Stimulated activated naive B cell treated with anti-CD40 and anti-IgM and Interleukin-4, amounts not matched to agents 10 μg/mL and 1 μg/mL and 100 μg/mL, for 72 hours (primary cell): ENCODE measurements at regions not wholly inside any gene's neighbourhood (a gene's known extent, or its start where the extent isn't known, plus 50 kb on each side); places are given as distances from the start of the nearest gene placed in this dataset.
A peak's percentile ranks its signal among the peaks of the same experiment; 100 is the strongest.

Experiments
- ATAC-seq, 2 donors: fragments of 150-1000 bp; cut with Tn5 transposase; replicated peaks; 2 replicates each; pipeline ENCODE4 v1.10.0; 2021; ENCODE audit warnings: moderate library complexity in 1 of 2
- DNase-seq: peaks from one replicate; pipeline ENCODE4 v3.0.0; 2021
- H3K27ac Mint-ChIP-seq: one replicate; pipeline ENCODE4 v1.8.0; 2022; ENCODE audit warnings: mild to moderate bottlenecking, mixed read lengths
- H3K27me3 Mint-ChIP-seq, 2 donors: one replicate each; pipeline ENCODE4 v1.8.0; 2022; ENCODE audit warnings: mixed read lengths in 2 of 2
- H3K36me3 Mint-ChIP-seq, 2 donors: one replicate each; pipeline ENCODE4 v1.8.0; 2022; ENCODE audit warnings: mixed read lengths in 2 of 2, mild to moderate bottlenecking in 1 of 2
- H3K4me1 Mint-ChIP-seq, 2 donors: one replicate each; pipeline ENCODE4 v1.8.0; 2022; ENCODE audit warnings: mixed read lengths in 2 of 2, mild to moderate bottlenecking in 1 of 2
- H3K4me3 Mint-ChIP-seq, 2 donors: one replicate each; pipeline ENCODE4 v1.8.0; 2022; ENCODE audit warnings: mild to moderate bottlenecking in 2 of 2, mixed read lengths in 2 of 2, moderate library complexity in 1 of 2
- H3K9me3 Mint-ChIP-seq, 2 donors: one replicate each; pipeline ENCODE4 v1.8.0; 2022; ENCODE audit warnings: mixed read lengths in 2 of 2, mild to moderate bottlenecking in 1 of 2

GRCh38 chr6:164128101-164128500 is 713.6 kb downstream of the QKI start:
- no peaks in the 10 kb centered on the region for H3K27me3 Mint-ChIP-seq
- DNase-seq = no peak
- no peak overlapping the region for H3K27ac Mint-ChIP-seq

GRCh38 chr6:164124986-164125385 is 710.5 kb downstream of the QKI start:
- Mint-ChIP-seq H3K4me1 (no peaks in the 10 kb centered on the region), H3K27me3 (peaks cover 0 to 4% of the 10 kb centered on the region in 2 donors), H3K4me3 (no peak overlapping the region), H3K36me3 (no peaks in the 10 kb centered on the region), H3K9me3 (no peaks in the 10 kb centered on the region), H3K27ac (no peak overlapping the region)
- DNase-seq = no peak
- no peak for ATAC-seq

More at GRCh38 chr6:164128101-164128500, 713.6 kb downstream of the QKI start:
- H3K36me3 Mint-ChIP-seq = no peaks in the 10 kb centered on the region
- no peaks in the 10 kb centered on the region for H3K4me1 Mint-ChIP-seq
- no peaks in the 10 kb centered on the region for H3K9me3 Mint-ChIP-seq
- no peak overlapping the region for H3K4me3 Mint-ChIP-seq
- ATAC-seq = no peak

GRCh38 chr6:164124473-164124872 is 710.0 kb downstream of the QKI start:
- H3K4me3 Mint-ChIP-seq = no peak overlapping the region
- H3K36me3 Mint-ChIP-seq = no peaks in the 10 kb centered on the region
- no peaks in the 10 kb centered on the region for H3K4me1 Mint-ChIP-seq
- no peak for ATAC-seq
- H3K27me3 Mint-ChIP-seq = peaks cover 0 to 4% of the 10 kb centered on the region in 2 donors
- H3K9me3 Mint-ChIP-seq = no peaks in the 10 kb centered on the region
- no peak overlapping the region for H3K27ac Mint-ChIP-seq
- no peak for DNase-seq

- no peaks in the 10 kb centered on the region for H3K9me3 Mint-ChIP-seq
- DNase-seq (no peak), ATAC-seq (no peak)
- no peak overlapping the region for H3K4me3 Mint-ChIP-seq
- no peaks in the 10 kb centered on the region for H3K36me3 Mint-ChIP-seq
- no peak overlapping the region for H3K27ac Mint-ChIP-seq
- no peaks in the 10 kb centered on the region for H3K4me1 Mint-ChIP-seq
- peaks cover 0 to 8% of the 10 kb centered on the region in 2 donors for H3K27me3 Mint-ChIP-seq
These were observed 707.6 kb downstream of the QKI start for GRCh38 chr6:164122109-164122508.

GRCh38 chr6:164121527-164121926 is 707.0 kb downstream of the QKI start:
- Mint-ChIP-seq H3K36me3 (no peaks in the 10 kb centered on the region), H3K9me3 (no peaks in the 10 kb centered on the region), H3K27ac (no peak overlapping the region), H3K4me1 (no peaks in the 10 kb centered on the region), H3K27me3 (peaks cover 0 to 8% of the 10 kb centered on the region in 2 donors), H3K4me3 (no peak overlapping the region)
- no peak for DNase-seq
- no peak for ATAC-seq

- no peak overlapping the region for H3K4me3 Mint-ChIP-seq
- H3K36me3 Mint-ChIP-seq = no peaks in the 10 kb centered on the region
- peaks cover 19 to 23% of the 10 kb centered on the region in 2 donors for H3K27me3 Mint-ChIP-seq
- ATAC-seq (no peak), DNase-seq (no peak)
- peaks cover 0 to 5% of the 10 kb centered on the region in 2 donors for H3K9me3 Mint-ChIP-seq
- no peaks in the 10 kb centered on the region for H3K4me1 Mint-ChIP-seq
- no peak overlapping the region for H3K27ac Mint-ChIP-seq
These were observed 700.1 kb downstream of the QKI start for GRCh38 chr6:164114651-164115050.

- peaks cover 2 to 5% of the 10 kb centered on the region in 2 donors for H3K4me1 Mint-ChIP-seq
These were observed 699.5 kb downstream of the QKI start for GRCh38 chr6:164114051-164114450.

GRCh38 chr6:164113637-164114036 is 699.1 kb downstream of the QKI start:
- H3K4me3 Mint-ChIP-seq = no peak overlapping the region
- ATAC-seq = no peak
- peaks cover 2 to 7% of the 10 kb centered on the region in 2 donors for H3K4me1 Mint-ChIP-seq
- no peak overlapping the region for H3K27ac Mint-ChIP-seq
- DNase-seq = no peak
- H3K36me3 Mint-ChIP-seq = no peaks in the 10 kb centered on the region
- peaks cover 0 to 5% of the 10 kb centered on the region in 2 donors for H3K9me3 Mint-ChIP-seq
- H3K27me3 Mint-ChIP-seq = peaks cover 27 to 30% of the 10 kb centered on the region in 2 donors

More at GRCh38 chr6:164114051-164114450, 699.5 kb downstream of the QKI start:
- Mint-ChIP-seq H3K27ac (no peak overlapping the region), H3K36me3 (no peaks in the 10 kb centered on the region), H3K4me3 (no peak overlapping the region), H3K27me3 (peaks cover 23 to 29% of the 10 kb centered on the region in 2 donors), H3K9me3 (peaks cover 0 to 5% of the 10 kb centered on the region in 2 donors)
- ATAC-seq (no peak), DNase-seq (no peak)

- Mint-ChIP-seq H3K36me3 (no peaks in the 10 kb centered on the region), H3K27me3 (peaks cover 28 to 30% of the 10 kb centered on the region in 2 donors), H3K9me3 (peaks cover 0 to 5% of the 10 kb centered on the region in 2 donors), H3K27ac (no peak overlapping the region), H3K4me3 (no peak overlapping the region), H3K4me1 (peaks cover 2 to 7% of the 10 kb centered on the region in 2 donors)
- ATAC-seq (no peak), DNase-seq (no peak)
These were observed 695.2 kb downstream of the QKI start for GRCh38 chr6:164109770-164110140.

- H3K4me1 Mint-ChIP-seq = peaks cover 2 to 7% of the 10 kb centered on the region in 2 donors
- DNase-seq (no peak), ATAC-seq (peak; percentile 31 to 52)
- H3K9me3 Mint-ChIP-seq = peaks cover 0 to 5% of the 10 kb centered on the region in 2 donors
- H3K27me3 Mint-ChIP-seq = peaks cover 28 to 30% of the 10 kb centered on the region in 2 donors
- H3K27ac Mint-ChIP-seq = no peak overlapping the region
- H3K36me3 Mint-ChIP-seq = no peaks in the 10 kb centered on the region
- H3K4me3 Mint-ChIP-seq = no peak overlapping the region
These were observed 694.6 kb downstream of the QKI start for GRCh38 chr6:164108869-164109769.

GRCh38 chr6:164108092-164108491 is 693.6 kb downstream of the QKI start:
- no peak overlapping the region for H3K27ac Mint-ChIP-seq
- H3K4me1 Mint-ChIP-seq = peaks cover 2 to 7% of the 10 kb centered on the region in 2 donors
- DNase-seq = no peak
- no peak overlapping the region for H3K4me3 Mint-ChIP-seq
- ATAC-seq = no peak
- no peaks in the 10 kb centered on the region for H3K36me3 Mint-ChIP-seq
- peaks cover 28 to 30% of the 10 kb centered on the region in 2 donors for H3K27me3 Mint-ChIP-seq
- H3K9me3 Mint-ChIP-seq = peaks cover 0 to 4% of the 10 kb centered on the region in 2 donors

GRCh38 chr6:164107297-164107995 is 692.9 kb downstream of the QKI start:
- no peak overlapping the region for H3K4me3 Mint-ChIP-seq
- DNase-seq (no peak), ATAC-seq (no peak)
- peaks cover 0 to 3% of the 10 kb centered on the region in 2 donors for H3K9me3 Mint-ChIP-seq
- no peak overlapping the region for H3K27ac Mint-ChIP-seq
- H3K4me1 Mint-ChIP-seq = peaks cover 2 to 7% of the 10 kb centered on the region in 2 donors
- H3K27me3 Mint-ChIP-seq = peaks cover 28 to 34% of the 10 kb centered on the region in 2 donors
- H3K36me3 Mint-ChIP-seq = no peaks in the 10 kb centered on the region

GRCh38 chr6:164106345-164106769 is 691.8 kb downstream of the QKI start:
- no peaks in the 10 kb centered on the region for H3K36me3 Mint-ChIP-seq
- ATAC-seq (peak in 1 of 2 donors; percentile 14), DNase-seq (no peak)

GRCh38 chr6:164105705-164106104 is 691.2 kb downstream of the QKI start:
- Mint-ChIP-seq H3K27me3 (peaks cover 29 to 30% of the 10 kb centered on the region in 2 donors), H3K4me3 (no peak overlapping the region), H3K36me3 (no peaks in the 10 kb centered on the region), H3K9me3 (no peaks in the 10 kb centered on the region), H3K4me1 (peaks cover 2 to 7% of the 10 kb centered on the region in 2 donors), H3K27ac (no peak overlapping the region)
- ATAC-seq (no peak), DNase-seq (no peak)

More at GRCh38 chr6:164106345-164106769, 691.8 kb downstream of the QKI start:
- Mint-ChIP-seq H3K4me3 (no peak overlapping the region), H3K27me3 (peaks cover 30 to 35% of the 10 kb centered on the region in 2 donors), H3K4me1 (peaks cover 2 to 7% of the 10 kb centered on the region in 2 donors), H3K9me3 (no peaks in the 10 kb centered on the region), H3K27ac (no peak overlapping the region)
